HEK293T (cell line): ENCODE measurements at regions not wholly inside any gene's neighbourhood (a gene's known extent, or its start where the extent isn't known, plus 50 kb on each side); places are given as distances from the start of the nearest gene placed in this dataset.

Experiments
- CTCF ChIA-PET: fragments of 350-600 bp; formaldehyde crosslinking; extraction: SDS; loops from one replicate; lab custom pipeline; 2021; ENCODE audit warnings: antibody characterized with exemption, inconsistent platforms; lab: Yijun Ruan, JAX
- POLR2A ChIA-PET: fragments of 350-600 bp; formaldehyde crosslinking; extraction: SDS; loops from one replicate; lab custom pipeline; 2020; ENCODE audit warnings: antibody characterized with exemption, inconsistent platforms; lab: Yijun Ruan, JAX
- DNase-seq: peaks from one replicate; pipeline ENCODE4 v3.0.0; 2012; ENCODE audit warnings: mixed read lengths; ENCODE audit errors: extremely low spot score
- ARNT ChIP-seq: fragments of 450-650 bp; IDR thresholded peaks from 2 replicates; pipeline ENCODE4 v1.6.1; 2017; ENCODE audit warnings: mild to moderate bottlenecking
- BHLHE40 ChIP-seq: fragments of 450-650 bp; IDR thresholded peaks from 2 replicates; pipeline ENCODE4 v1.6.1; 2016; ENCODE audit warnings: mild to moderate bottlenecking, moderate library complexity, borderline replicate concordance
- CTBP1 ChIP-seq: fragments of 450-650 bp; IDR thresholded peaks from 2 replicates; pipeline ENCODE4 v1.6.1; 2016; ENCODE audit warnings: borderline replicate concordance
- ELF4 ChIP-seq: fragments of 450-650 bp; IDR thresholded peaks from 2 replicates; pipeline ENCODE4 v1.6.1; 2017; ENCODE audit warnings: antibody characterized with exemption
- FOXA1 ChIP-seq: fragments of 450-650 bp; IDR thresholded peaks from 2 replicates; pipeline ENCODE4 v1.6.1; 2016; ENCODE audit warnings: mild to moderate bottlenecking
- FOXK2 ChIP-seq: fragments of 450-650 bp; IDR thresholded peaks from 2 replicates; pipeline ENCODE4 v1.6.1; 2016; ENCODE audit warnings: mild to moderate bottlenecking
- FOXM1 ChIP-seq: fragments of 450-650 bp; IDR thresholded peaks from 2 replicates; pipeline ENCODE4 v1.6.1; 2017; ENCODE audit warnings: mild to moderate bottlenecking, borderline replicate concordance
- HDGF ChIP-seq: fragments of 450-650 bp; IDR thresholded peaks from 2 replicates; pipeline ENCODE4 v1.6.1; 2017; ENCODE audit warnings: antibody characterized with exemption, borderline replicate concordance
- L3MBTL2 ChIP-seq: fragments of 450-650 bp; conservative IDR thresholded peaks from 2 replicates; pipeline ENCODE4 v1.6.1; 2016; ENCODE audit warnings: mild to moderate bottlenecking
- LEF1 ChIP-seq: fragments of 450-650 bp; IDR thresholded peaks from 2 replicates; pipeline ENCODE4 v1.6.1; 2017; ENCODE audit warnings: mild to moderate bottlenecking, borderline replicate concordance
- NFRKB ChIP-seq: fragments of 450-650 bp; IDR thresholded peaks from 2 replicates; pipeline ENCODE4 v1.6.1; 2016; ENCODE audit warnings: mild to moderate bottlenecking, moderate library complexity
- PKNOX1 ChIP-seq: fragments of 450-650 bp; IDR thresholded peaks from 2 replicates; pipeline ENCODE4 v1.6.1; 2016
- SP1 ChIP-seq: fragments of 450-650 bp; IDR thresholded peaks from 2 replicates; pipeline ENCODE4 v1.6.1; 2017
- SUZ12 ChIP-seq: fragments of 450-650 bp; IDR thresholded peaks from 2 replicates; pipeline ENCODE4 v1.6.1; 2016; ENCODE audit warnings: mild to moderate bottlenecking
- TARDBP ChIP-seq: fragments of 450-650 bp; IDR thresholded peaks from 2 replicates; pipeline ENCODE4 v1.6.1; 2016
- ZNF384 ChIP-seq: fragments of 450-650 bp; IDR thresholded peaks from 2 replicates; pipeline ENCODE4 v1.6.1; 2016

GRCh38 chr6:140957386-140957785 lies 1175.3 kb upstream of the GJE1 start:
- CTCF ChIA-PET, result no interaction called here
- POLR2A ChIA-PET, result no interaction called here

GRCh38 chr6:140956571-140957369 lies 1176.0 kb upstream of the GJE1 start:
- TF ChIP-seq SUZ12, result no peak
- no peak for TF ChIP-seq BHLHE40
- no peak for TF ChIP-seq CTBP1
- TF ChIP-seq ELF4, result no peak
- no peak for TF ChIP-seq PKNOX1
- ChIA-PET CTCF (no interaction called here), POLR2A (no interaction called here)
- DNase-seq, result no peak

More at GRCh38 chr6:140957386-140957785, 1175.3 kb upstream of the GJE1 start:
- no peak for DNase-seq
- TF ChIP-seq CTBP1, result no peak
- TF ChIP-seq HDGF, result no peak
- no peak for TF ChIP-seq LEF1
- no peak for TF ChIP-seq SP1
- no peak for TF ChIP-seq FOXA1
- no peak for TF ChIP-seq PKNOX1
- no peak for TF ChIP-seq ELF4
- TF ChIP-seq FOXM1, result no peak
- TF ChIP-seq L3MBTL2, result no peak
- no peak for TF ChIP-seq BHLHE40
- TF ChIP-seq SUZ12, result no peak
- no peak for TF ChIP-seq TARDBP
- TF ChIP-seq NFRKB, result no peak
- no peak for TF ChIP-seq ARNT
- TF ChIP-seq FOXK2, result no peak
- TF ChIP-seq ZNF384, result no peak

GRCh38 chr6:140940251-140940925 lies 1192.3 kb upstream of the GJE1 start:
- ChIA-PET POLR2A (no interaction called here), CTCF (no interaction called here)
- DNase-seq, result no peak
- TF ChIP-seq SP1 (no peak), TARDBP (no peak), ZNF384 (no peak), LEF1 (no peak), HDGF (no peak), L3MBTL2 (no peak), FOXA1 (no peak), FOXM1 (no peak), ARNT (no peak), BHLHE40 (no peak), PKNOX1 (no peak), CTBP1 (no peak), SUZ12 (no peak), FOXK2 (no peak), NFRKB (no peak), ELF4 (no peak)

GRCh38 chr6:140932909-140933308 lies 1199.8 kb upstream of the GJE1 start:
- POLR2A ChIA-PET, result no interaction called here
- CTCF ChIA-PET, result no interaction called here
- TF ChIP-seq ELF4, result no peak
- TF ChIP-seq LEF1, result no peak
- TF ChIP-seq TARDBP, result no peak
- no peak for TF ChIP-seq ARNT
- no peak for TF ChIP-seq HDGF
- no peak for TF ChIP-seq FOXM1
- no peak for TF ChIP-seq FOXK2
- TF ChIP-seq PKNOX1, result no peak
- no peak for TF ChIP-seq BHLHE40
- TF ChIP-seq SP1, result no peak
- no peak for TF ChIP-seq NFRKB

GRCh38 chr6:140931581-140931980 lies 1201.1 kb upstream of the GJE1 start:
- DNase-seq, result no peak
- TF ChIP-seq ARNT (no peak), FOXK2 (no peak), PKNOX1 (no peak), LEF1 (no peak), SP1 (no peak), ELF4 (no peak), TARDBP (no peak), HDGF (no peak)
- ChIA-PET POLR2A (no interaction called here), CTCF (no interaction called here)

More at GRCh38 chr6:140932909-140933308, 1199.8 kb upstream of the GJE1 start:
- no peak for DNase-seq
